GM21381 (cell line): ENCODE measurements at regions not wholly inside any gene's neighbourhood (a gene's known extent, or its start where the extent isn't known, plus 50 kb on each side); places are given as distances from the start of the nearest gene placed in this dataset.
"Not testable (repeated sequence)": the region's sequence is repeated elsewhere in the genome, so short reads cannot be mapped to it uniquely, and the experiment has no call there.

ENCODE experiments used
- ATAC-seq: cut with Tn5 transposase; IDR thresholded peaks from one replicate; pipeline ENCODE4 v1.9.1; 2021; ENCODE audit warnings: mild to moderate bottlenecking, moderate library complexity; ENCODE audit not compliant: unreplicated experiment

- no peak for ATAC-seq
These were observed 192.2 kb downstream of the MCHR2 start for GRCh38 chr6:99801805-99802204.

- ATAC-seq, result no peak
These were observed 191.5 kb downstream of the MCHR2 start for GRCh38 chr6:99802396-99803031.

DNA sequence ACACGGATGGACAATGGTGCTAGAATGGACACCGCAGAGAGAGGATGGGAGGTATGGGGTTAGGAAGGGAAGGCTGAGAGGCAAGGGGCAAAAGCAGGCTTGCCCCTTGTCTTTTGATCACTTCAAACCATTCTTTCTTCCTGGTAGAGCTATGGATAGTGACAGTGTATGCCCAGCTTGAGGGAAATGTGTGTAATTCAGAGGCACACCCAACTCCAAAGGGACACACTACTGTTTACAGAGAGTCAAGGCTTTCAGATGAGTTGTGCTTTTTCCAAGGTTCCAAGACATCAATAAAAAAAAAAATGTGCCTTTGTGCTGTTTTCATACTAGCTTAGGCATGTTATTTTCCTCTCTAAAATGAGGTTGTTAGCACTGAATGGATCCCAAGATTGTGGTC, 185.0 kb downstream of the MCHR2 start:
- ATAC-seq, result no peak

GRCh38 chr6:99810295-99810694, 183.7 kb downstream of the MCHR2 start:
- no peak for ATAC-seq

GRCh38 chr6:99810942-99811620, 182.9 kb downstream of the MCHR2 start:
- ATAC-seq, result no peak

- no peak for ATAC-seq
These were observed 182.4 kb downstream of the MCHR2 start for GRCh38 chr6:99811636-99812035.

GRCh38 chr6:99813565-99813964, 180.5 kb downstream of the MCHR2 start:
- no peak for ATAC-seq

GRCh38 chr6:99814230-99814928, 179.6 kb downstream of the MCHR2 start:
- ATAC-seq, result no peak

- no peak for ATAC-seq
These were observed 177.2 kb downstream of the MCHR2 start for GRCh38 chr6:99816795-99817194.

DNA sequence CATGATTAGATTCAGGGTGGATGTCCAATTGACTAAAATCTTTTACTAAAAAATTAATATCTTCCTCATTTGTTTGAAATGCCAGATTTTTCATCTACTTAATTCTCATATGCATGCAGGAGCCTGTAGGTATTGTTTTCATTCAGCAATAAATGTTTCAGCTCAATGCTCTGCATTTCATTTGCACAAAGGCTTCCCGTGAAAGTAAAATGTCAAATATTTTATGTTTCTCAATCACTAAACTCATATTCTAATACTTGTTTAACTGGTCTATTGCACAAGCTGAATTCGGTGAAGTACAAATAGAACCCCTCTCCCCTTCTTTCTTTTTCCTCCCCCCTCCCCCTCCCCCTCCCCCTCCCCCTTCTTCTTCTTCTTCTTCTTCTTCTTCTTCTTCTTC, 175.9 kb downstream of the MCHR2 start:
- ATAC-seq, result no peak

DNA sequence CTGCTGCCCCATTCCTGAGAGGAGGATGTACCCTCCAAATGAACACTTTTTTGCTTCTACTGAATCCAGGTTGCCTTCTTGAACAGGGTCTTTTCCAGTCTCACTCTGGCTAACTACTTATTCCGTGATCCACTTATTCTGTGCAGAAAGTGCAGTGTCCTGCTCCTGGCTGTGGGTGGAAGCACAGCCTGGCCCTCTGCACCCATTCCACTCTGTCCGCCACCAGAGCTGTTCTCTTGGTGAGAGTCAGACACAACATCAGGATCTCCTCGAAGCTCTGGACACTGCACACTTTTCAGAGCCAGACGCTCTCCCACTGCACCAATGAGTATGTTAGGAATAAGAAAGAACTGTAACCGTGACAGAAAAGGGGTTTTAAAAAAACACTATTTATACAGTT, 174.2 kb downstream of the MCHR2 start:
- no peak for ATAC-seq

DNA sequence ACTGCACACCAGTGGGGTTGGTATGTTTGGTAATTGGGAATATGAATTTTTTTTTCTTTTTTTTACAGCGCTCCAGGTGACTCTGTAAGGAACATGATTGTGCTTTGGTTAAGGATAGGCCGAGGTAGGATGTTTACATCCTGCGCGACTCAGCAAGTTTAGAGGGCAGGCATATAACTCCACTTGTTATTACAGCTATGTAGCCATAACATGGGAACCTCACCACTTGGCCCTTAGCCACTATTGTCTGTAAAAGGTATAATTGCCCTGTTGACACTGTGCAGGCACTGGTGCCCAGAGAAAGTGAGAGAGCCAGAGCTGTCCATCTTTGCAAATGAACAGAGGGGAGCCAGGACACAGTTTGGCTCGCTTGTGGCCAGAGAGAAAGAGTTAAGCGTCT, 172.9 kb downstream of the MCHR2 start:
- ATAC-seq, result no peak

DNA sequence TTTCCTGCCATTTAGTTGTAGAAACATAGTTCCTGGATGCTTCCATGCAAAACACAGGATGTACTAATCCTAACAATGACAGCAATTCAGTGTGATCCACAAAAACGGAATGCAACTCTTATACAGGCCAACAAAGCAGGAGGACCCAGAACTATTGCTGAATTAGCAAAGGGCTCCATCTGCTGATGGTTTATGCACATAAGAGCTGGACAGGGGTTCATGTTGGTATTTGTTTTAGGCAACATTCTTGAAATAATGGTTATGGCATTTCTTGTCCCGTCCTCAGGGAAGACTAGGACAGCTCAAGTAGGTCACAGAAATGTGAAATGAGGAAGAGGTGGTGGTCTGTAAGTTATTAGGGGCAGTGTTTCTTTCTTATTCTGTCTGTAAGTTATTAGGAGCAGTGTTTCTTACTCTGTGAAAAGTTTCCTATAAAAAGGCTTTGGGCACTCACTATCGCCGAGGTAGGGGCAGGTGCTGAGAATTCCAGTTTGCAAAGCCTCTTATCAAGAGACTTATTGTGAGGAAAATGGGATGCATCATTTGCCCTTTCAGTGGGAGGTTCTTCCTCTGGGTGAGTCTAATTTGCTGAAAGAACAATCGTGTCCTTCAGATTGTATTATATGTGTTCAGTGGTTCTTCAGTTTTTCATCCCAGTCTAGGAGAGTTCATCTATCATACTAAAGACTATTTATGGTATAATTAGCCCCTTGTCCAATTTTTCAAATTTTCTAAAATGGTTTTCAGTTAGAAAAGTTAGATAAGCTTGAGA, 171.1 kb downstream of the MCHR2 start:
- no peak for ATAC-seq

DNA sequence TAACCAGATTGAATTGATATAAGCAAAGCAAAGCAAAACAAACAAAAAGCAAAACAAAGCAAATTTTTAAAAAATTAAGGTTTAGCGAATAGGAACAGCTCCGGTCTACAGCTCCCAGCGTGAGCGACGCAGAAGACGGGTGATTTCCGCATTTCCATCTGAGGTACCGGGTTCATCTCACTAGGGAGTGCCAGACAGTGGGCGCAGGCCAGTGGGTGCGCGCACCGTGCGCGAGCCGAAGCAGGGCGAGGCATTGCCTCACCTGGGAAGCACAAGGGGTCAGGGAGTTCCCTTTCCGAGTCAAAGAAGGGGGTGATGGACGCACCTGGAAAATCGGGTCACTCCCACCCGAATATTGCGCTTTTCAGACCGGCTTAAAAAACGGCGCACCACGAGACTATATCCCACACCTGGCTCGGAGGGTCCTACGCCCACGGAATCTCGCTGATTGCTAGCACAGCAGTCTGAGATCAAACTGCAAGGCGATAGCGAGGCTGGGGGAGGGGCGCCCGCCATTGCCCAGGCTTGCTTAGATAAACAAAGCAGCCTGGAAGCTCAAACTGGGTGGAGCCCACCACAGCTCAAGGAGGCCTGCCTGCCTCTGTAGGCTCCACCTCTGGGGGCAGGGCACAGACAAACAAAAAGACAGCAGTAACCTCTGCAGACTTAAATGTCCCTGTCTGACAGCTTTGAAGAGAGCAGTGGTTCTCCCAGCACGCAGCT, 170.3 kb downstream of the MCHR2 start:
- ATAC-seq, result not testable (repeated sequence)

DNA sequence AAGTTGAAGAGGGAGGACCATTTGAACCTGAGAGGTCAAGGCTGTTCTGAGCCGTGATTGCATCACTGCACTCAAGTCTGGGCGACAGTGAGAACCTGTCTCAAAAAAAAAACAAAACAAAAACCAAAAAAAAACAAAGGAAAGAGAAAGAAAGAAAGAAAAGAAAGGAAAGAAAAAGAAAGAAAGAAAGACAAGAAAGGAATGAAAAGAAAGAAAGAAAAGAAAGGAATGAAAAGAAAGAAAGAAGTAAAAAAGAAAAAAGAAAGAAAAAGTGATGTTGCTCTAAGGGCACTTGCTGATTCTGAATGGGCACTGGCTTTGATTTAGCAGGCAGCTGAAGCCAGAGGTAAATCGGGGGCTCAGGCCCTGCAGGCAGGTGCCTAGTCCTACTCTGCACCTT, 161.0 kb downstream of the MCHR2 start:
- no peak for ATAC-seq

DNA sequence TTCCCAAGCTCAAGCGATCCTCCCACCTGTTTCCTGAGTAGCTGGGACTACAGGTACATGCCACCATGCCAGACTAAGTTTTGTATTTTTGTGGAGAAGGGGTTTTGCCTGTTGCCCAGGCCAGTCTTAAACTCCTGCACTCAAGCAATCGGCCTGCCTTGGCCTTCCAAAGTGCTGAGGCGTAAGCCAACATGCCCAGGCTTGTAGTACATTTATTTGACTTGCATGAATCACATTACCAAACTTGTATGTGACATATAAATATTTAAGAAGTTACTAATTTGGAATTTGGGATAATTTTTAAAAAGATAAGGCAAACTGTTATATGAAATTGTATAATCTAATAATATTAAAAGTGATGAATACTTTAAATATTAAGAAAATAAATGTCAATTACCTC, 157.6 kb downstream of the MCHR2 start:
- ATAC-seq, result no peak

DNA sequence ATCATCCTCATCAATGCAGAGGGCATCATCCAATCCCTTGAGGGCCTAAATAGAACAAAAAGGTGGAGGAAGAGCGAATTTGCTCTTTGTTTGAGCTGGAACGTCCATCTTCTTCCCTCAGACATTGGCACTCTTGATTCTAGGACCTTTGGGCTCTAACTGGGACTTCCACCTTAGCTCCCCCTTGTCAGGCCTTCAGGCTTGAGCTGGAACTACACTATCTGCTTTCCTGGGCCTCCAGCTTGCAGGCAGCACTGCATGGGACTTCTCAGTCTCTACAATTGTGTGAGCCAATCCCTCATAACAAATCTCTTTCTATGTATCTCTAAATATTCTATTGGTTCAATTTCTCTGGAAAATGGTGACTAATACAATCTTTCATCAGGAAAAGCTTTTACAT, 155.4 kb downstream of the MCHR2 start:
- no peak for ATAC-seq

DNA sequence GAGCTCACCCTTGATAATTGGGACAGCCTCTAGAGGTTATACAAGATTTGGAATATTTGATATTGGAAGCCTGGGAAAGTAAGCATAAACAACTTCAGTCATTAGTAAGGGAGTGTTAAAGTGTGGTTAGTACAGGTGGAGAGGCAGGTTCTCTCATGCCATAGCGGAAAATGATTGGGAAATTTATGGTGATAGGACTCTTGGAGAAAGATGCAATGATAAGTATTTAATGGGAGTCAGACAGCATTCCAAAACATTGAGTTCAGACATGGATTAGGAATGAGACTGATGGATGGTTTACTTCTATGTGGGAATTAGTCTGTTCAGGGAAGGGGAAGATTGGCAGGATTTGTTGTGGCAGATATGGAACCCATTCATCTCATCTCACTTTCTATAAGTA, 152.7 kb downstream of the MCHR2 start:
- no peak for ATAC-seq

DNA sequence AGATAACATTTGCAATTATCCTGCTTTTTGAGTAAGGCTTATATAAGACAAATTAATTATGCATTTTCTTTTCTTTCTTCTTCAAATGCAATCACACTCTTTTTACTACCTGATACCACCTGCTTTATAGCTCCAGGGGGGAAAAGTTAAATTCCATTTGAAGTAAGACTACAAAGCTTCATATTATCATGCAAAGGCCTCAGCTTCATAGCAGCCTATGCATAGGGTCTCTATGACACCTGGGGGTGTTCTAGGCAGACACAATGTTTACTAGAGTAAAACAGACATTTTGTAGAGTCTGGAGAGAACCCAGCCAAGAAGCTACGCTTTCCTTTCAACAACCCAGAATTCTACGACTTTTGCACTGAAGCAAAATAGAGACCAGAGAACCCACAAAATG, 148.0 kb downstream of the MCHR2 start:
- no peak for ATAC-seq

GRCh38 chr6:99850841-99851240, 143.2 kb downstream of the MCHR2 start:
- no peak for ATAC-seq

GRCh38 chr6:99852031-99852430, 142.0 kb downstream of the MCHR2 start:
- no peak for ATAC-seq
